Ishikawa (cell line): ENCODE measurements at regions not wholly inside any gene's neighbourhood (a gene's known extent, or its start where the extent isn't known, plus 50 kb on each side); places are given as distances from the start of the nearest gene placed in this dataset.

Experiments used
- CEBPB ChIP-seq: IDR thresholded peaks from 2 replicates; pipeline ENCODE4 v1.6.1; 2012
- CREB1 ChIP-seq: IDR thresholded peaks from 2 replicates; pipeline ENCODE4 v1.6.1; 2012; ENCODE audit warnings: low read depth
- EP300 ChIP-seq: IDR thresholded peaks from 2 replicates; pipeline ENCODE4 v1.6.1; 2012; ENCODE audit warnings: borderline replicate concordance
- MAX ChIP-seq: IDR thresholded peaks from 2 replicates; pipeline ENCODE4 v1.6.1; 2012
- NFIC ChIP-seq: IDR thresholded peaks from 2 replicates; pipeline ENCODE4 v1.6.1; 2012
- RAD21 ChIP-seq: IDR thresholded peaks from 2 replicates; pipeline ENCODE4 v1.6.1; 2012; ENCODE audit warnings: low read depth
- REST ChIP-seq: IDR thresholded peaks from 2 replicates; pipeline ENCODE4 v1.6.1; 2012; ENCODE audit warnings: low read depth, mild to moderate bottlenecking
- TAF1 ChIP-seq: IDR thresholded peaks from 2 replicates; pipeline ENCODE4 v1.6.1; 2012; ENCODE audit warnings: low read depth, mild to moderate bottlenecking
- TCF12 ChIP-seq: IDR thresholded peaks from 2 replicates; pipeline ENCODE4 v1.6.1; 2012; ENCODE audit warnings: low read depth
- USF1 ChIP-seq: IDR thresholded peaks from 2 replicates; pipeline ENCODE4 v1.6.1; 2012
- YY1 ChIP-seq: IDR thresholded peaks from 2 replicates; pipeline ENCODE4 v1.6.1; 2012; ENCODE audit warnings: low read depth
- ZBTB7A ChIP-seq: IDR thresholded peaks from 2 replicates; pipeline ENCODE4 v1.6.1; 2012; ENCODE audit warnings: low read depth

- TF ChIP-seq ZBTB7A (no peak), RAD21 (no peak), EP300 (no peak), USF1 (no peak), TAF1 (no peak), TCF12 (no peak), CREB1 (no peak), REST (no peak), MAX (no peak), NFIC (no peak), CEBPB (no peak), YY1 (no peak)
Observed at GRCh38 chr12:89839444-89839843, 130.8 kb upstream of the ATP2B1 start.
